HG02852 (cell line): ENCODE measurements at regions not wholly inside any gene's neighbourhood (a gene's known extent, or its start where the extent isn't known, plus 50 kb on each side); places are given as distances from the start of the nearest gene placed in this dataset.

Experiments used
- ATAC-seq: cut with Tn5 transposase; IDR thresholded peaks from one replicate; pipeline ENCODE4 v1.9.1; 2021; ENCODE audit warnings: mild to moderate bottlenecking, moderate library complexity; ENCODE audit not compliant: unreplicated experiment

GRCh38 chr6:143595251-143596036, 82.3 kb upstream of the PHACTR2 start:
- no peak for ATAC-seq

DNA sequence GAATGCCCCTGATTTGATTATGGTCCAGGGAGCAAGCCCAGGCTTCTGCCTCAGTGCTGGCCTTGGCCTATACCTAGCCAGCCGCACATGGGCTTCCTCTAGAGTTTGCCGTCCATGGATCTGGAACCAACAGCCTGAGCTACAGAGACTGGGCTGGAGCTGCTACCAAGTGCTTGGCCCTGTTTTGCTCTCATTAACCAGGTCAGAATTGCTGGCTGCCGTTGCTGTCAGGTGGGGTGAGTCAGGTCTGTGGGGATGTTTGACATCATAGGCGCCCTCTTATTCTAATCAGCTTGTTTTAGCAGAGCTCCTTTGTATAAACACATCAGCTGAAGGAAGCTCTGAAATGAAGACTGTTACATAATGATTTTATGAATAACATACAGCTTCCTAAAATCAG, 83.1 kb upstream of the PHACTR2 start:
- no peak for ATAC-seq

DNA sequence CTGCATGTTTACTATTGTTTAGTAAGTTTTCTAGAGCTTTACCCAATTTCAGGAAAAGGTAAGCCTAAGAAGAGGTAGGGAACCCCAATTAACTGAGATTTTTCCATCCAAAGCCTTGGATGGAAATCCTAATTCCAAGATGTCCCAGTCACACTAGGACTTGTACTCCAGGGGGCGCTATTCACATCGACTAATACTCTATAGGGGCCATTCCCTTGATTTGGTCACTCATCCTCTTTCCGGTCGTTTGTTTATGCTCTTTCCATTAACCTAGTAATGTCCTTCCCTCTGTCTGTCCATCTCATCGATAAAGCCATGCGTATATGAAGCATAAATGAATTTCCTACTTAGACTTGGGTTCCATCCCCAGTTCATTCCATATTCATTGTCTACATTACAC, 80.8 kb upstream of the FUCA2 start:
- ATAC-seq = no peak

GRCh38 chr6:143591441-143591840, 79.9 kb upstream of the FUCA2 start:
- no peak for ATAC-seq

DNA sequence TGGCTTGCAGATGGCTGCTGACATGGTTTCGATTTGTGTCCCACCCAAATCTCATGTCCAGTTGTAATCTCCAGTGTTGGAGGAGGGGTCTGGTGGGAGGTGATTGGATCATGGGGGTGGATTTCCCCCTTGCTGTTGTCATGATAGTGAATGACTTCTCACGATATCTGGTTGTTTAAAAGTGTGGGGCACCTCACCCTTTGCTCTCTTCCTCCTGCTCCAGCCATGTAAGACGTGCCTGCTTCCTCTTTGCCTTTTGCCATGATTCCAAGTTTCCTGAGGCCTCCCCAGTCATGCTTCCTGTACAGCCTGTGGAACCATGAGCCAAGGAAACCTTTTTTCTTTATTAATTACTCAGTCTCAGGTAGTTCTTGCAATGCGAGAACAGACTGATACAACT, 77.6 kb upstream of the FUCA2 start:
- ATAC-seq = no peak

- ATAC-seq = no peak
These were observed 75.0 kb upstream of the FUCA2 start for GRCh38 chr6:143586557-143586956.

- no peak for ATAC-seq
These were observed 74.2 kb upstream of the FUCA2 start for GRCh38 chr6:143585716-143586115.

DNA sequence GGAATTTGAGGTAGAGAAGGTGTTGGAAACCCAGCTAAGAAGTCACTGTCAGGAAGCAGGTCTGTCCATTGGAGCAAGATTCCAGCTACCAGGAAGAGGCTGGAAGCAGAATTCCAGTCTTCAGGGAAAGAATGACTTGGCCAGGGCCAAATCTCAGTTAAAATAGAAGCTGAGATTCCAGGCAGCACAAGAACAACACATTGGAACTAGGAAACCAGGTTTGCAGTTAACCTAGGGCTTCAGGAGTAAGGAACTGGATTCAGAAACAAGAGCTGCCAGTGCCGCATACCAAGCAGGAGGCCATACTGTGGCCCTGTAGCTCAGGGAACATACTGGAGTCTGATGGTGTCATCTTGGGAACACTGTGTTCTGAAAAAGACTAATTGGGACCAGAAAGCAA, 73.7 kb upstream of the FUCA2 start:
- no peak for ATAC-seq

DNA sequence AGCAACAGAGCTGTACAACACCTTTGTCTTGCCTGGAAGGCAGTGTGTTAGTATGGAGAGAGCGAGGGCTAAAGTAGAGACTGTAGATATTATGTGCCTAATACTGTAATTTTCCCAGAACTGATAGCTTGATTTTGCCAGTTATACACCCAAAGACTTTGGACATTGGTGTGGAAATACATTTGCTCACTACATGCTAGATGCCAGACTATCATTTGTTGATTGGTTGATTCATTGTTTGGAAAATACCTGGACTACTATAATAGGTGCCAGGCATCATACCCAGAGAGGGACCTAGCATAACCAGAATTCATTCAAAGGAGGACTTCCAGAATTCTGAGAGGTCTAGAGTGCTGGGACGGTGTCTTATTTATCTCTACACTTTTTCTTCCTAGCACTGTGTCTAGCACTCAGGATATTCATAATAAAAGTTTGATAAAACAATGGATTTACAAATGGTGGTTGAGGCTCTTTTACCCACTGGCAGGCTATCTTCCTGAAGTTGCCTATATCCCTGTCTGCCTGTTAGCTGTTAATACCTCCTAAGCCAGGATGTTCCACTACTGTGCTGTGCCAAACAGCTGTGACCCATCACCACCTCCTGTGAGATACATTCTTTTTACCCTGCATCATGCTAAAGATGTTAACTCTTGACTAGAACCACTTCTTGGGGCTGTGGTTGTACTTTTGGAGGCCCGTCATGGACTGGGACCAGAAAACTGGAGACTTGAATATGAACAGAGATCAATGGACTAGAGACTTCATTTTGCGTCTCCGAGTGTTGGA, 72.2 kb upstream of the FUCA2 start:
- no peak for ATAC-seq

- no peak for ATAC-seq
These were observed 70.4 kb upstream of the FUCA2 start for GRCh38 chr6:143581835-143582480.

DNA sequence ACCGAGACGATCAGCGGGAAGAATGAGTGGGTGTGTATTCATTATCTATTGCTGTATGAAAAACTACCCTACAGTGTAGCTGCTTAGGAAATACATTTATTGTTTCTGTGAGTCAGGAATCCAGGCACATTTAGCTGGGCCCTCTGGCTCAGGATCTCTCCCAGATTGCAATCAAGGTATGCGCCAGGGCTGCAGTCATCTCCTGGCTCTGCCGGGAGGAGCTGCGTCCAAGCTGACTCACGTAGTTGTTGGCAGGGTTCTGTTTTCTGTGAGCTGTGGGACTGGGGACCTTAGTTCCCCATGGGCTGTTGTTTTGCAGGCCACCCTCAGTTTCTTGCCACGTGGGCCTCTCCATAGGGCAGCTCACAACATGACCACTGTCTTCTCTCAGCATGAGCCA, 68.2 kb upstream of the FUCA2 start:
- ATAC-seq = no peak

DNA sequence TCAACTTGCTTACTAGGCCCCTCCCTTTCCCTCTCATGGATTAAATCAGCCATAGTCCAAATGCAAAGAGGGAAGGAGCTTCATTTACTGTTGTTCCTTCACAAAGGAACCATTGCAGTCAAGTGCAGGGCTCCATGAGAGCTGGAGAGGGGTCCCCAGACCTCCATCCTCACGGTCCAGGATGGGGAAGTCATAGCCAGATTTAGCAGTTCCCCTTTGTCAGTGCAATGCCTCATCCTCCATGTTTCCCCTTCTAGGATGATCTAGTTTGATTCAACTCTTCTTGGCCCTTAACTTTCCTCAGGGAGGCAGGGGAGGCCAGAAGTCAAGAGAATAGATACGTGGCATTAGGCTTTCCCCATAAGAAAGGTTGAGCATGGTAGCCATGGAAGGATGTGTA, 66.5 kb upstream of the FUCA2 start:
- no peak for ATAC-seq

- no peak for ATAC-seq
These were observed 64.4 kb upstream of the FUCA2 start for GRCh38 chr6:143575901-143576426.

GRCh38 chr6:143575440-143575839, 63.9 kb upstream of the FUCA2 start:
- peak; percentile 93 for ATAC-seq

- no peak for ATAC-seq
These were observed 58.8 kb upstream of the FUCA2 start for GRCh38 chr6:143570147-143570853.

DNA sequence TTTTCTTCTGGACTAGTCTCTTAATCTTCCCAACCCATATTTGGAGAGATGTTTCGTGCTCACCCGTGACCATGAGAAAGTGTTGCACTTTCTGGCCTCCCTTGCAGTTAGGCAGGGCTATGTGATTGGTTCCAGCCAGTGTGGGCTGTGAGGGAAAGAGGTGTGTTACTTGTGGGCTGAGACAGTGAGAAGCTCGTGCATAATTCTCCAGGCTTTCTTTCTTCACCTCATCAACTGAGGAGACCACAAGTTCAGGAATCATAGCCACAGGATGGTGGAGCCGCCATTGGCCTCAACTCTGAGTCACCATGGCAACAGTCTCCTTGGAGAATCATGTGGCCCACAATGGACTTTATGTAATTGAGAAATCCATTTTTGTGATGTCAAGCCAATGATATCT, 57.5 kb upstream of the FUCA2 start:
- no peak for ATAC-seq

DNA sequence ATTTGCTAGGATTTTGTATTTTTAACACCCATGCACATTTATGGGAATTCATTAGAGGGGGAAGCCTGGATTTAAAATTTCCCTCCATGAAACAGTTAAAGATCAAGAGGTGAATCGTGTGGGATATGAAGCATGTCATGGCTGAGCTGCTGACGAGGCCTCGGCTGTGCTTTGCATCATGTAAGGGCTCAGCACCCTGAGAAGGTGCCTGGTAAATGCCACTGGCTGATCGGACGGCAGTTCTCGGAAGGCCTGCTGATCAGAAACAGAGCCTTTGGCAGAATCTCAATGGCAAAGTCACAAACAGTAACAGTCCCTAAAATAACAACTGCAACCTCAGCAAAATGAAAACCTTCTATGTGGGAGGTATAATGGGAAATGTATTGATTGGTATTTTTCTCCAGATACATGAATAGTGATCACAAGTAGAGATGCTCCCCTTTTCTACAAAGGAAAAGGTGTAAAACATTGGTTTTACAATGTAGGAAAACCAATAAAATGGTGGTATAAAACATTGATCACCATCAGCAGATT, 53.0 kb upstream of the FUCA2 start:
- ATAC-seq = no peak

DNA sequence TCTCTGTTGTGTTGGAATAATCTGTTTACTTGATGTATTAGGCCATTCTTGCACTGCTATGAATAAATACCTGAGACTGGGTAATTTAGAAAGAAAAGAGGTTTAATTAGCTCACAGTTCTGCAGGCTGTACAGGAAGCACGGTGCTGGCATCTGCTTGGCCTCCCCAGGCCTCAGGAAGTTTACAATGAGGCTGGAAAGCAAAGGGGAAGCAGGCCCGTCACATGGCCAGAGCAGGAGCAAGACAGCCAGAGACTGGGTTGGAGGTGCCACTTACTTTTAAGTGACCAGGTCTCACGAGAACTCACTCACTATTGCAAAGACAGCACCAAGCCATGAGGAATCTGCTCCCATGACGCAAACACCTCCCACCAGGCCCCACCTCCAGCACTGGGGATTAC, 50.6 kb upstream of the FUCA2 start:
- ATAC-seq = no peak
